LNCAP (cell line): ENCODE measurements at regions not wholly inside any gene's neighbourhood (a gene's known extent, or its start where the extent isn't known, plus 50 kb on each side); places are given as distances from the start of the nearest gene placed in this dataset.
A peak's percentile ranks its signal among the peaks of the same experiment; 100 is the strongest.

Source experiments
- CTCF ChIP-seq: fragments of 450-650 bp; IDR thresholded peaks from 2 replicates; pipeline ENCODE4 v1.5.1; 2017; ENCODE audit warnings: mild to moderate bottlenecking

- no peak for TF ChIP-seq CTCF
Measured at GRCh38 chr2:57711991-57712390, 334.6 kb upstream of the VRK2 start.

GRCh38 chr2:57720728-57721627 lies 325.6 kb upstream of the VRK2 start:
- TF ChIP-seq CTCF: peak; percentile 61

GRCh38 chr2:57725337-57725947 lies 321.2 kb upstream of the VRK2 start:
- TF ChIP-seq CTCF: no peak

GRCh38 chr2:57726294-57726693 lies 320.3 kb upstream of the VRK2 start:
- no peak for TF ChIP-seq CTCF

GRCh38 chr2:57728691-57729090 lies 317.9 kb upstream of the VRK2 start:
- TF ChIP-seq CTCF: no peak

GRCh38 chr2:57733956-57734355 lies 312.6 kb upstream of the VRK2 start:
- no peak for TF ChIP-seq CTCF

- TF ChIP-seq CTCF: no peak
Measured at GRCh38 chr2:57740891-57741290, 305.7 kb upstream of the VRK2 start.
